NCI-H748 (cell line): ENCODE measurements at regions not wholly inside any gene's neighbourhood (a gene's known extent, or its start where the extent isn't known, plus 50 kb on each side); places are given as distances from the start of the nearest gene placed in this dataset.

ENCODE experiments used
- DNase-seq: peaks from one replicate; lab custom pipeline; 2025; ENCODE audit not compliant: unreplicated experiment; lab: John Stamatoyannopoulos, UW

- DNase-seq = no peak
These were observed 78.1 kb upstream of the SLC38A11 start for GRCh38 chr2:165033402-165033801.

- no peak for DNase-seq
These were observed 77.2 kb upstream of the SLC38A11 start for GRCh38 chr2:165032559-165032958.

- no peak for DNase-seq
These were observed 68.9 kb upstream of the SLC38A11 start for GRCh38 chr2:165024199-165024598.

GRCh38 chr2:165022781-165023180 is 67.5 kb upstream of the SLC38A11 start:
- no peak for DNase-seq

- DNase-seq = peak; percentile 86
These were observed 62.8 kb upstream of the SLC38A11 start for GRCh38 chr2:165017966-165018596.

- peak; percentile 92 for DNase-seq
These were observed 61.6 kb upstream of the SLC38A11 start for GRCh38 chr2:165016772-165017411.

GRCh38 chr2:165015052-165015642 is 59.8 kb upstream of the SLC38A11 start:
- DNase-seq = peak; percentile 85

- no peak for DNase-seq
These were observed 58.8 kb upstream of the SLC38A11 start for GRCh38 chr2:165013944-165014619.

- DNase-seq = no peak
These were observed 55.9 kb upstream of the SLC38A11 start for GRCh38 chr2:165011199-165011598.

GRCh38 chr2:165010556-165010955 is 55.2 kb upstream of the SLC38A11 start:
- DNase-seq = no peak

GRCh38 chr2:165009466-165009865 is 54.1 kb upstream of the SLC38A11 start:
- no peak for DNase-seq

- DNase-seq = no peak
These were observed 53.5 kb upstream of the SLC38A11 start for GRCh38 chr2:165008730-165009315.

GRCh38 chr2:165007161-165007744 is 51.9 kb upstream of the SLC38A11 start:
- no peak for DNase-seq
